WTC11 (cell line): ENCODE measurements at regions not wholly inside any gene's neighbourhood (a gene's known extent, or its start where the extent isn't known, plus 50 kb on each side); places are given as distances from the start of the nearest gene placed in this dataset.
"Not testable (repeated sequence)": the region's sequence is repeated elsewhere in the genome, so short reads cannot be mapped to it uniquely, and the experiment has no call there.

Experiments used
- ATAC-seq: fragments of 200-7000 bp; cut with Tn5 transposase; 2 replicates; pipeline ENCODE4 v1.10.0; 2021; ENCODE audit warnings: mild to moderate bottlenecking, moderate library complexity
- CTCF ChIA-PET: fragments of 300-600 bp; sonication (Branson Sonifier 250); formaldehyde crosslinking; loops from one replicate; lab custom pipeline; 2021; ENCODE audit warnings: antibody characterized with exemption; lab: Charles Lee
- POLR2A ChIA-PET: fragments of 350-600 bp; sonication (Branson Sonifier 250); formaldehyde crosslinking; loops from one replicate; lab custom pipeline; 2021; ENCODE audit warnings: antibody characterized with exemption; lab: Charles Lee
- DNase-seq: peaks from one replicate; pipeline ENCODE4 v3.0.0; 2021; ENCODE audit warnings: low spot score
- H3K27ac Mint-ChIP-seq: 2 replicates; pipeline ENCODE4 v1.8.0; 2021; ENCODE audit warnings: mixed read lengths
- H3K27me3 Mint-ChIP-seq: 2 replicates; pipeline ENCODE4 v1.8.0; 2021; ENCODE audit warnings: low read depth, mild to moderate bottlenecking, moderate library complexity, mixed read lengths
- H3K36me3 Mint-ChIP-seq: 2 replicates; pipeline ENCODE4 v1.8.0; 2021; ENCODE audit warnings: mixed read lengths
- H3K4me1 Mint-ChIP-seq: 2 replicates; pipeline ENCODE4 v1.8.0; 2022; ENCODE audit warnings: mixed read lengths
- H3K4me3 Mint-ChIP-seq: 2 replicates; pipeline ENCODE4 v1.8.0; 2021; ENCODE audit warnings: mild to moderate bottlenecking, moderate library complexity, mixed read lengths
- H3K9me3 Mint-ChIP-seq: 2 replicates; pipeline ENCODE4 v1.8.0; 2021; ENCODE audit warnings: mixed read lengths
- GABPB1 ChIP-seq: sonication (generic); formaldehyde crosslinking; IDR thresholded peaks from 2 replicates; pipeline ENCODE4 v1.8.1; 2023; ENCODE audit warnings: mild to moderate bottlenecking, missing genetic modification reagents
- GTF2I ChIP-seq: fragments of 250-450 bp; sonication (Bioruptor Pico); conservative IDR thresholded peaks from 2 replicates; pipeline ENCODE4 v1.4.0; 2021; ENCODE audit warnings: mild to moderate bottlenecking
- HMGA2 ChIP-seq: fragments of 250-450 bp; sonication (Bioruptor Pico); IDR thresholded peaks from 2 replicates; pipeline ENCODE4 v1.4.0; 2021; ENCODE audit warnings: mild to moderate bottlenecking, moderate library complexity
- NFE2L1 ChIP-seq: sonication (generic); formaldehyde crosslinking; IDR thresholded peaks from 2 replicates; pipeline ENCODE4 v1.8.1; 2023; ENCODE audit warnings: missing genetic modification reagents
- NFYB ChIP-seq: sonication (generic); formaldehyde crosslinking; conservative IDR thresholded peaks from 2 replicates; pipeline ENCODE4 v1.8.0; 2022; ENCODE audit warnings: low read depth, missing genetic modification reagents
- TEAD1 ChIP-seq: sonication (generic); formaldehyde crosslinking; IDR thresholded peaks from 2 replicates; pipeline ENCODE4 v1.8.0; 2022; ENCODE audit warnings: mild to moderate bottlenecking, missing genetic modification reagents
- TEAD4 ChIP-seq: sonication (generic); formaldehyde crosslinking; IDR thresholded peaks from 2 replicates; pipeline ENCODE4 v1.8.0; 2022; ENCODE audit warnings: mild to moderate bottlenecking, missing genetic modification reagents
- ZNF396 ChIP-seq: fragments of 250-450 bp; sonication (Bioruptor Pico); IDR thresholded peaks from 2 replicates; pipeline ENCODE4 v1.8.0; 2021; ENCODE audit warnings: mild to moderate bottlenecking, moderate library complexity, borderline replicate concordance
- TF ChIP-seq, protein P1 (sequence below): fragments of 250-450 bp; sonication (Bioruptor Pico); IDR thresholded peaks from 2 replicates; pipeline ENCODE4 v1.9.0; 2021; ENCODE audit warnings: mild to moderate bottlenecking
- TF ChIP-seq, protein P2 (sequence below): sonication (generic); formaldehyde crosslinking; IDR thresholded peaks from 2 replicates; pipeline ENCODE4 v1.8.1; 2023; ENCODE audit warnings: mild to moderate bottlenecking, missing genetic modification reagents, moderate library complexity
- TF ChIP-seq, protein P3 (sequence below): sonication (generic); formaldehyde crosslinking; IDR thresholded peaks from 2 replicates; pipeline ENCODE4 v1.8.0; 2022; ENCODE audit warnings: mild to moderate bottlenecking, missing genetic modification reagents
- TF ChIP-seq, protein P4 (sequence below): fragments of 250-450 bp; sonication (Bioruptor Pico); IDR thresholded peaks from 2 replicates; pipeline ENCODE4 v1.9.0; 2021; ENCODE audit warnings: mild to moderate bottlenecking, borderline replicate concordance
- TF ChIP-seq, protein P5 (sequence below): sonication (generic); formaldehyde crosslinking; IDR thresholded peaks from 2 replicates; pipeline ENCODE4 v1.8.0; 2023; ENCODE audit warnings: mild to moderate bottlenecking, missing genetic modification reagents
- TF ChIP-seq, protein P6 (sequence below): sonication (generic); formaldehyde crosslinking; IDR thresholded peaks from 2 replicates; pipeline ENCODE4 v1.8.1; 2022; ENCODE audit warnings: low read depth, mild to moderate bottlenecking, moderate library complexity, missing genetic modification reagents, borderline replicate concordance

DNA sequence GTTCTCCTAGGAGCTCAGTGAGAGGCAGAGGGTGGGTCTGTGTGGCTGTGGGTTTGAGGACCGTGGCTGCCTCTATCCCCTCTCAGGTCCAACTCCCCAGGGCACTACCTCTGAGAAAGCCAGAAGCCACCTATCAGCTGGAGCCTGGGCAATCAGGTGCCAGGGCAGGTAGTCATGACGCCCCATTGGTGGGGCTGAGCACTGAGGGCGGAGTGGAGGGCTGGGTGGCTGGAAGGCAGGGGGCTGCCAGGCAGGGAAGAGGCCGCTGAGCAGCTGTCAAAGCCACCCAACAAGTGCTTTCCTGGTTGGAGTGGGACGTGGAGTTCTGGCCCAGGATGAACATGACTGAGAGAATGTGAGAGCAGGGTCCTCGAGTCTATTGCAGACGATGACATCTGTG lies 164.9 kb upstream of the AJAP1 start:
- DNase-seq (no peak), ATAC-seq (no peak)
- CTCF ChIA-PET, result no interaction called here
- peaks cover 85% of the 10 kb centered on the region for H3K9me3 Mint-ChIP-seq
- no peak for TF ChIP-seq NFE2L1
- TF ChIP-seq, all 79 proteins: peak for 0
- H3K27me3 Mint-ChIP-seq, result peaks cover 16% of the 10 kb centered on the region
- POLR2A ChIA-PET, result no interaction called here
- no peaks in the 10 kb centered on the region for H3K4me1 Mint-ChIP-seq
- H3K27ac Mint-ChIP-seq, result no peak overlapping the region
- peaks cover 50% of the 10 kb centered on the region for H3K36me3 Mint-ChIP-seq
- no peak overlapping the region for H3K4me3 Mint-ChIP-seq

DNA sequence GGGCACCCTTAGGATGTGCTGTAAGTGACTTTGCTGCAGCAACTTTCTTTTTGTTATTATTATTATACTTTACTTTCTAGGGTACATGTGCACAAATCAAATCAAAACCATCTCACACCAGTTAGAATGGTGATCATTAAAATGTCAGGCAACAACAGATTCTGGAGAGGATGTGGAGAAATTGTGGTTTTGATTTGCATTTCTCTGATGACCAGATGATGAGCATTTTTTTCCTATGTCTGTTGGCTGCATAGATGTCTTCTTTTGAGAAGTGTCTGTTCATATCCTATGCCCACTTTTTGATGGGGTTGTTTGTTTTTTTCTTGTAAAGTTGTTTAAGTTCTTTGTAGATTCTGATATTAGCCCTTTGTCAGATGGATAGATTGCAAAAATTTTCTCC lies 164.4 kb upstream of the AJAP1 start:
- Mint-ChIP-seq H3K36me3 (peaks cover 45% of the 10 kb centered on the region), H3K9me3 (peaks cover 80% of the 10 kb centered on the region), H3K27me3 (peaks cover 15% of the 10 kb centered on the region)
- DNase-seq, H3K4me3 Mint-ChIP-seq, CTCF ChIA-PET, POLR2A ChIA-PET, H3K27ac Mint-ChIP-seq, H3K4me1 Mint-ChIP-seq, ATAC-seq: not testable (repeated sequence)

DNA sequence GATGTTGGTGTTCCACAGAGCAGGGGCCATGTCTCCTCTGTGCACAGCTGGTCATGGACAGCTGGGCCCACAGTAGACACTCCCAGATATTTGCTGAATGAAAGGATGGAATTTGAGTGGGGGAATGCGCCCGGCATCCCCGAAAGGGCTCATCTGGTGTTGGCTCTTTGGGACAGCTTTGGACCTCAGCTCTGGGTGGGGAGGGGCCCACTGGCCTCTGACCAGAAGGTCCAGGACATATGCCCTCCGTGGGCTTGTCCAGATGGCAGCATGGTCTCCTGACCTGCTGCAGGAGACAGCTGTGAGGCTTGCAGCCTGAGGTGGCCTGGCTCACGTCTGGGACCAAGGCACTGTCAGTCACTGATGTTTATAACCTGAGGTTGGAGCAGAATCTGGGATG lies 160.4 kb upstream of the AJAP1 start:
- DNase-seq, result no peak
- no peaks in the 10 kb centered on the region for H3K4me1 Mint-ChIP-seq
- H3K27ac Mint-ChIP-seq, result no peak overlapping the region
- POLR2A ChIA-PET, result no interaction called here
- H3K9me3 Mint-ChIP-seq, result peaks cover 56% of the 10 kb centered on the region
- H3K4me3 Mint-ChIP-seq, result no peak overlapping the region
- TF ChIP-seq, protein P1, sequence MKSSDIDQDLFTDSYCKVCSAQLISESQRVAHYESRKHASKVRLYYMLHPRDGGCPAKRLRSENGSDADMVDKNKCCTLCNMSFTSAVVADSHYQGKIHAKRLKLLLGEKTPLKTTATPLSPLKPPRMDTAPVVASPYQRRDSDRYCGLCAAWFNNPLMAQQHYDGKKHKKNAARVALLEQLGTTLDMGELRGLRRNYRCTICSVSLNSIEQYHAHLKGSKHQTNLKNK (CRISPR knock-in tag), result no peak
- TF ChIP-seq GTF2I (CRISPR knock-in tag) (no peak), NFYB (CRISPR knock-in tag) (no peak), GABPB1 (CRISPR knock-in tag) (no peak), TEAD1 (CRISPR knock-in tag) (no peak), HMGA2 (CRISPR knock-in tag) (no peak), ZNF396 (no peak), TEAD4 (CRISPR knock-in tag) (no peak)
- TF ChIP-seq, protein P2, sequence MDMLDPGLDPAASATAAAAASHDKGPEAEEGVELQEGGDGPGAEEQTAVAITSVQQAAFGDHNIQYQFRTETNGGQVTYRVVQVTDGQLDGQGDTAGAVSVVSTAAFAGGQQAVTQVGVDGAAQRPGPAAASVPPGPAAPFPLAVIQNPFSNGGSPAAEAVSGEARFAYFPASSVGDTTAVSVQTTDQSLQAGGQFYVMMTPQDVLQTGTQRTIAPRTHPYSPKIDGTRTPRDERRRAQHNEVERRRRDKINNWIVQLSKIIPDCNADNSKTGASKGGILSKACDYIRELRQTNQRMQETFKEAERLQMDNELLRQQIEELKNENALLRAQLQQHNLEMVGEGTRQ (CRISPR knock-in tag), result no peak
- TF ChIP-seq, protein P3, sequence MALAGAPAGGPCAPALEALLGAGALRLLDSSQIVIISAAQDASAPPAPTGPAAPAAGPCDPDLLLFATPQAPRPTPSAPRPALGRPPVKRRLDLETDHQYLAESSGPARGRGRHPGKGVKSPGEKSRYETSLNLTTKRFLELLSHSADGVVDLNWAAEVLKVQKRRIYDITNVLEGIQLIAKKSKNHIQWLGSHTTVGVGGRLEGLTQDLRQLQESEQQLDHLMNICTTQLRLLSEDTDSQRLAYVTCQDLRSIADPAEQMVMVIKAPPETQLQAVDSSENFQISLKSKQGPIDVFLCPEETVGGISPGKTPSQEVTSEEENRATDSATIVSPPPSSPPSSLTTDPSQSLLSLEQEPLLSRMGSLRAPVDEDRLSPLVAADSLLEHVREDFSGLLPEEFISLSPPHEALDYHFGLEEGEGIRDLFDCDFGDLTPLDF (CRISPR knock-in tag), result no peak
- TF ChIP-seq, protein P4, sequence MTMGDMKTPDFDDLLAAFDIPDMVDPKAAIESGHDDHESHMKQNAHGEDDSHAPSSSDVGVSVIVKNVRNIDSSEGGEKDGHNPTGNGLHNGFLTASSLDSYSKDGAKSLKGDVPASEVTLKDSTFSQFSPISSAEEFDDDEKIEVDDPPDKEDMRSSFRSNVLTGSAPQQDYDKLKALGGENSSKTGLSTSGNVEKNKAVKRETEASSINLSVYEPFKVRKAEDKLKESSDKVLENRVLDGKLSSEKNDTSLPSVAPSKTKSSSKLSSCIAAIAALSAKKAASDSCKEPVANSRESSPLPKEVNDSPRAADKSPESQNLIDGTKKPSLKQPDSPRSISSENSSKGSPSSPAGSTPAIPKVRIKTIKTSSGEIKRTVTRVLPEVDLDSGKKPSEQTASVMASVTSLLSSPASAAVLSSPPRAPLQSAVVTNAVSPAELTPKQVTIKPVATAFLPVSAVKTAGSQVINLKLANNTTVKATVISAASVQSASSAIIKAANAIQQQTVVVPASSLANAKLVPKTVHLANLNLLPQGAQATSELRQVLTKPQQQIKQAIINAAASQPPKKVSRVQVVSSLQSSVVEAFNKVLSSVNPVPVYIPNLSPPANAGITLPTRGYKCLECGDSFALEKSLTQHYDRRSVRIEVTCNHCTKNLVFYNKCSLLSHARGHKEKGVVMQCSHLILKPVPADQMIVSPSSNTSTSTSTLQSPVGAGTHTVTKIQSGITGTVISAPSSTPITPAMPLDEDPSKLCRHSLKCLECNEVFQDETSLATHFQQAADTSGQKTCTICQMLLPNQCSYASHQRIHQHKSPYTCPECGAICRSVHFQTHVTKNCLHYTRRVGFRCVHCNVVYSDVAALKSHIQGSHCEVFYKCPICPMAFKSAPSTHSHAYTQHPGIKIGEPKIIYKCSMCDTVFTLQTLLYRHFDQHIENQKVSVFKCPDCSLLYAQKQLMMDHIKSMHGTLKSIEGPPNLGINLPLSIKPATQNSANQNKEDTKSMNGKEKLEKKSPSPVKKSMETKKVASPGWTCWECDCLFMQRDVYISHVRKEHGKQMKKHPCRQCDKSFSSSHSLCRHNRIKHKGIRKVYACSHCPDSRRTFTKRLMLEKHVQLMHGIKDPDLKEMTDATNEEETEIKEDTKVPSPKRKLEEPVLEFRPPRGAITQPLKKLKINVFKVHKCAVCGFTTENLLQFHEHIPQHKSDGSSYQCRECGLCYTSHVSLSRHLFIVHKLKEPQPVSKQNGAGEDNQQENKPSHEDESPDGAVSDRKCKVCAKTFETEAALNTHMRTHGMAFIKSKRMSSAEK (CRISPR knock-in tag), result no peak
- TF ChIP-seq, protein P5, sequence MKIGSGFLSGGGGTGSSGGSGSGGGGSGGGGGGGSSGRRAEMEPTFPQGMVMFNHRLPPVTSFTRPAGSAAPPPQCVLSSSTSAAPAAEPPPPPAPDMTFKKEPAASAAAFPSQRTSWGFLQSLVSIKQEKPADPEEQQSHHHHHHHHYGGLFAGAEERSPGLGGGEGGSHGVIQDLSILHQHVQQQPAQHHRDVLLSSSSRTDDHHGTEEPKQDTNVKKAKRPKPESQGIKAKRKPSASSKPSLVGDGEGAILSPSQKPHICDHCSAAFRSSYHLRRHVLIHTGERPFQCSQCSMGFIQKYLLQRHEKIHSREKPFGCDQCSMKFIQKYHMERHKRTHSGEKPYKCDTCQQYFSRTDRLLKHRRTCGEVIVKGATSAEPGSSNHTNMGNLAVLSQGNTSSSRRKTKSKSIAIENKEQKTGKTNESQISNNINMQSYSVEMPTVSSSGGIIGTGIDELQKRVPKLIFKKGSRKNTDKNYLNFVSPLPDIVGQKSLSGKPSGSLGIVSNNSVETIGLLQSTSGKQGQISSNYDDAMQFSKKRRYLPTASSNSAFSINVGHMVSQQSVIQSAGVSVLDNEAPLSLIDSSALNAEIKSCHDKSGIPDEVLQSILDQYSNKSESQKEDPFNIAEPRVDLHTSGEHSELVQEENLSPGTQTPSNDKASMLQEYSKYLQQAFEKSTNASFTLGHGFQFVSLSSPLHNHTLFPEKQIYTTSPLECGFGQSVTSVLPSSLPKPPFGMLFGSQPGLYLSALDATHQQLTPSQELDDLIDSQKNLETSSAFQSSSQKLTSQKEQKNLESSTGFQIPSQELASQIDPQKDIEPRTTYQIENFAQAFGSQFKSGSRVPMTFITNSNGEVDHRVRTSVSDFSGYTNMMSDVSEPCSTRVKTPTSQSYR, result no peak
- TF ChIP-seq, protein P6, sequence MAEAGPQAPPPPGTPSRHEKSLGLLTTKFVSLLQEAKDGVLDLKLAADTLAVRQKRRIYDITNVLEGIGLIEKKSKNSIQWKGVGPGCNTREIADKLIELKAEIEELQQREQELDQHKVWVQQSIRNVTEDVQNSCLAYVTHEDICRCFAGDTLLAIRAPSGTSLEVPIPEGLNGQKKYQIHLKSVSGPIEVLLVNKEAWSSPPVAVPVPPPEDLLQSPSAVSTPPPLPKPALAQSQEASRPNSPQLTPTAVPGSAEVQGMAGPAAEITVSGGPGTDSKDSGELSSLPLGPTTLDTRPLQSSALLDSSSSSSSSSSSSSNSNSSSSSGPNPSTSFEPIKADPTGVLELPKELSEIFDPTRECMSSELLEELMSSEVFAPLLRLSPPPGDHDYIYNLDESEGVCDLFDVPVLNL (CRISPR knock-in tag), result no peak
- TF ChIP-seq, all 79 proteins: peak for 0
- no peak for ATAC-seq
- peaks cover 19% of the 10 kb centered on the region for H3K36me3 Mint-ChIP-seq
- peaks cover 14% of the 10 kb centered on the region for H3K27me3 Mint-ChIP-seq
- CTCF ChIA-PET, result no interaction called here
